ENCODE measurements at regions not wholly inside any gene's neighbourhood (a gene's known extent, or its start where the extent isn't known, plus 50 kb on each side); places are given as distances from the start of the nearest gene placed in this dataset.

- POLR2A ChIA-PET: no interaction called here
- no peak for TF ChIP-seq KDM1A (IDR thresholded peaks at IDR 0.05; ENCODE audit: low read depth)
- no peak for TF ChIP-seq HEYL (CRISPR knock-in tag; IDR thresholded peaks at IDR 0.05)
- no peak for TF ChIP-seq TFCP2L1 (CRISPR knock-in tag; IDR thresholded peaks at IDR 0.05)
- TF ChIP-seq NPAS2 (CRISPR knock-in tag; IDR thresholded peaks at IDR 0.05; ENCODE audit: borderline replicate concordance): no peak
- no peak for TF ChIP-seq HMGXB4 (CRISPR knock-in tag; IDR thresholded peaks at IDR 0.05; ENCODE audit: borderline replicate concordance)
- TF ChIP-seq ESRRA (IDR thresholded peaks at IDR 0.05; ENCODE audit: borderline replicate concordance, low read length): no peak
- TF ChIP-seq REST (IDR thresholded peaks at IDR 0.05): no peak
- TF ChIP-seq ZNF302 (CRISPR knock-in tag; IDR thresholded peaks at IDR 0.05): no peak
- no peak for TF ChIP-seq SMC3 (IDR thresholded peaks at IDR 0.05)
- no peak for TF ChIP-seq CHD2 (IDR thresholded peaks at IDR 0.05; ENCODE audit: low read length, partially characterized antibody)
- TF ChIP-seq JUN (IDR thresholded peaks at IDR 0.05): no peak
- no peak for TF ChIP-seq ZSCAN20 (CRISPR knock-in tag; IDR thresholded peaks at IDR 0.05)
- no peak for TF ChIP-seq ZFP36 (IDR thresholded peaks at IDR 0.05; ENCODE audit: borderline replicate concordance, partially characterized antibody)
- TF ChIP-seq MAZ (IDR thresholded peaks at IDR 0.05; ENCODE audit: borderline replicate concordance, low read depth, low read length): no peak
- no peak for DNase-seq (ENCODE audit: low read depth in 1 of 2, low spot score in 1 of 2)
These were observed 63.2 kb upstream of the DEUP1 start for GRCh38 chr11:93267383-93267782.

GRCh38 chr11:93268287-93269040 is 62.1 kb upstream of the DEUP1 start:
- WGBS (ENCODE audit: missing lambda C conversion rate): 24% methylated on average over 6 of the region's 6 CpGs
- ATAC-seq (no peak), DNase-seq (ENCODE audit: low read depth in 1 of 2, low spot score in 1 of 2) (no peak), FAIRE-seq (no peak)
- H3K4me1 ChIP-seq: no peaks in the 10 kb centered on the region
- H3K4me2 ChIP-seq: no peak overlapping the region
- no peak overlapping the region for H3K27ac ChIP-seq
- no peak overlapping the region for H3K4me3 ChIP-seq
- ChIA-PET CTCF (no interaction called here), POLR2A (no interaction called here)
- no peaks in the 10 kb centered on the region for H3K9me3 ChIP-seq
- TF ChIP-seq E2F6 (IDR thresholded peaks at IDR 0.05; ENCODE audit: borderline replicate concordance, low read depth) (no peak), NFE2L2 (conservative IDR thresholded peaks at IDR 0.05; ENCODE audit: low read length) (no peak), CBX2 (IDR thresholded peaks at IDR 0.05; ENCODE audit: borderline replicate concordance, low read depth) (no peak), TFCP2L1 (CRISPR knock-in tag; IDR thresholded peaks at IDR 0.05) (no peak), RARB (CRISPR knock-in tag; IDR thresholded peaks at IDR 0.05) (no peak), HOXB13 (CRISPR knock-in tag; IDR thresholded peaks at IDR 0.05; ENCODE audit: low read depth) (no peak)

More at GRCh38 chr11:93267383-93267782, 63.2 kb upstream of the DEUP1 start:
- CTCF ChIA-PET: no interaction called here
- 23% methylated on average over 5 of the region's 5 CpGs for WGBS (ENCODE audit: missing lambda C conversion rate)
- H3K4me1 ChIP-seq: no peaks in the 10 kb centered on the region
- no peaks in the 10 kb centered on the region for H3K9me3 ChIP-seq
- no peak overlapping the region for H3K27ac ChIP-seq
- FAIRE-seq: no peak
- H3K4me3 ChIP-seq: no peak overlapping the region
- ATAC-seq: no peak
- no peak overlapping the region for H3K4me2 ChIP-seq

Measured in A549 (cell line).